ENCODE measurements at regions not wholly inside any gene's neighbourhood (a gene's known extent, or its start where the extent isn't known, plus 50 kb on each side); places are given as distances from the start of the nearest gene placed in this dataset.

GRCh38 chr13:26980099-26981031 lies 191.2 kb downstream of the USP12 start (continued):
- TF ChIP-seq PATZ1 (CRISPR knock-in tag; IDR thresholded peaks at IDR 0.05; ENCODE audit: borderline replicate concordance) (no peak), CSRNP3 (CRISPR knock-in tag; IDR thresholded peaks at IDR 0.05) (no peak), ZC3H10 (CRISPR knock-in tag; IDR thresholded peaks at IDR 0.05) (no peak), ZFP3 (CRISPR knock-in tag; IDR thresholded peaks at IDR 0.05) (no peak), TSHZ2 (CRISPR knock-in tag; IDR thresholded peaks at IDR 0.05) (no peak), RARB (CRISPR knock-in tag; IDR thresholded peaks at IDR 0.05) (no peak), ESRRG (CRISPR knock-in tag; IDR thresholded peaks at IDR 0.05) (no peak), CSDC2 (CRISPR knock-in tag; IDR thresholded peaks at IDR 0.05) (no peak), BACH2 (CRISPR knock-in tag; IDR thresholded peaks at IDR 0.05; ENCODE audit: borderline replicate concordance) (no peak), SNAI2 (CRISPR knock-in tag; IDR thresholded peaks at IDR 0.05) (no peak), ISL1 (CRISPR knock-in tag; IDR thresholded peaks at IDR 0.05) (no peak)

- no peak for TF ChIP-seq ZFP30 (CRISPR knock-in tag; IDR thresholded peaks at IDR 0.05)
- no peak for TF ChIP-seq TOX (CRISPR knock-in tag; IDR thresholded peaks at IDR 0.05; ENCODE audit: borderline replicate concordance)
- TF ChIP-seq TSHZ2 (CRISPR knock-in tag; IDR thresholded peaks at IDR 0.05): no peak
- TF ChIP-seq BACH2 (CRISPR knock-in tag; IDR thresholded peaks at IDR 0.05; ENCODE audit: borderline replicate concordance): no peak
- TF ChIP-seq PPARA (CRISPR knock-in tag; IDR thresholded peaks at IDR 0.05; ENCODE audit: borderline replicate concordance): no peak
- TF ChIP-seq OSR1 (CRISPR knock-in tag; IDR thresholded peaks at IDR 0.05): no peak
- no peak for TF ChIP-seq POU6F1 (CRISPR knock-in tag; IDR thresholded peaks at IDR 0.05; ENCODE audit: borderline replicate concordance, low read depth)
- no peak for TF ChIP-seq ZFP3 (CRISPR knock-in tag; IDR thresholded peaks at IDR 0.05)
- no peak for TF ChIP-seq RARB (CRISPR knock-in tag; IDR thresholded peaks at IDR 0.05)
- no peak for TF ChIP-seq ZC3H10 (CRISPR knock-in tag; IDR thresholded peaks at IDR 0.05)
- no peak for TF ChIP-seq PATZ1 (CRISPR knock-in tag; IDR thresholded peaks at IDR 0.05; ENCODE audit: borderline replicate concordance)
- TF ChIP-seq CSDC2 (CRISPR knock-in tag; IDR thresholded peaks at IDR 0.05): no peak
- no peak for TF ChIP-seq ISL1 (CRISPR knock-in tag; IDR thresholded peaks at IDR 0.05)
- TF ChIP-seq ZNF8 (CRISPR knock-in tag; IDR thresholded peaks at IDR 0.05): no peak
- no peak for TF ChIP-seq CSRNP3 (CRISPR knock-in tag; IDR thresholded peaks at IDR 0.05)
- no peak for TF ChIP-seq GLIS3 (CRISPR knock-in tag; IDR thresholded peaks at IDR 0.05)
- TF ChIP-seq CREB5 (CRISPR knock-in tag; IDR thresholded peaks at IDR 0.05; ENCODE audit: low read depth): no peak
- no peak for TF ChIP-seq TCF4 (CRISPR knock-in tag; IDR thresholded peaks at IDR 0.05; ENCODE audit: borderline replicate concordance)
- no peak for TF ChIP-seq ESRRG (CRISPR knock-in tag; IDR thresholded peaks at IDR 0.05)
- no peak for ATAC-seq
Observed at GRCh38 chr13:26979334-26979733, 192.3 kb downstream of the USP12 start.

Data from SK-N-SH treated with all-trans-retinoic acid at 6 μM for 48 hours (cell line).